Right atrium auricular region (tissue), 2 donors: ENCODE measurements at regions not wholly inside any gene's neighbourhood (a gene's known extent, or its start where the extent isn't known, plus 50 kb on each side); places are given as distances from the start of the nearest gene placed in this dataset.

Experiments used
- DNase-seq: peaks from one replicate; pipeline ENCODE4 v3.0.0-alpha.2; 2019; ENCODE audit warnings: low spot score
- H3K27ac ChIP-seq, 2 donors: fragments of 200-600 bp; sonication (generic); 1 replicate in 1 of 2; 2 replicates in 1 of 2; pipeline ENCODE4 v1.5.1; 2016 to 2019
- H3K27me3 ChIP-seq, 2 donors: fragments of 200-600 bp; sonication (generic); one replicate each; pipeline versions ENCODE4 v1.5.1 to v1.6.0; 2017 to 2019
- H3K36me3 ChIP-seq: fragments of 200-600 bp; sonication (generic); one replicate; pipeline ENCODE4 v1.5.1; 2016
- H3K4me1 ChIP-seq, 2 donors: fragments of 200-600 bp; sonication (generic); one replicate each; pipeline versions ENCODE4 v1.5.1 to v1.6.0; 2017 to 2019
- H3K4me3 ChIP-seq, 2 donors: fragments of 200-600 bp; sonication (generic); 1 replicate in 1 of 2; 2 replicates in 1 of 2; pipeline ENCODE4 v1.5.1; 2017 to 2019; ENCODE audit warnings: mild to moderate bottlenecking in 1 of 2, moderate library complexity in 1 of 2
- H3K9me3 ChIP-seq, 2 donors: fragments of 200-600 bp; sonication (generic); one replicate each; pipeline ENCODE4 v1.5.1; 2019
- TF ChIP-seq, protein P1 (sequence below), 2 donors: fragments of 200-600 bp; sonication (generic); IDR thresholded peaks; one replicate each; pipeline ENCODE4 v1.5.1; 2019; ENCODE audit warnings: antibody characterized with exemption in 2 of 2

- DNase-seq = no peak
- Histone ChIP-seq H3K9me3 (no peaks in the 10 kb centered on the region), H3K4me1 (no peaks in the 10 kb centered on the region), H3K36me3 (no peaks in the 10 kb centered on the region), H3K27ac (no peak overlapping the region), H3K4me3 (no peak overlapping the region), H3K27me3 (no peaks in the 10 kb centered on the region)
- TF ChIP-seq, protein P1, sequence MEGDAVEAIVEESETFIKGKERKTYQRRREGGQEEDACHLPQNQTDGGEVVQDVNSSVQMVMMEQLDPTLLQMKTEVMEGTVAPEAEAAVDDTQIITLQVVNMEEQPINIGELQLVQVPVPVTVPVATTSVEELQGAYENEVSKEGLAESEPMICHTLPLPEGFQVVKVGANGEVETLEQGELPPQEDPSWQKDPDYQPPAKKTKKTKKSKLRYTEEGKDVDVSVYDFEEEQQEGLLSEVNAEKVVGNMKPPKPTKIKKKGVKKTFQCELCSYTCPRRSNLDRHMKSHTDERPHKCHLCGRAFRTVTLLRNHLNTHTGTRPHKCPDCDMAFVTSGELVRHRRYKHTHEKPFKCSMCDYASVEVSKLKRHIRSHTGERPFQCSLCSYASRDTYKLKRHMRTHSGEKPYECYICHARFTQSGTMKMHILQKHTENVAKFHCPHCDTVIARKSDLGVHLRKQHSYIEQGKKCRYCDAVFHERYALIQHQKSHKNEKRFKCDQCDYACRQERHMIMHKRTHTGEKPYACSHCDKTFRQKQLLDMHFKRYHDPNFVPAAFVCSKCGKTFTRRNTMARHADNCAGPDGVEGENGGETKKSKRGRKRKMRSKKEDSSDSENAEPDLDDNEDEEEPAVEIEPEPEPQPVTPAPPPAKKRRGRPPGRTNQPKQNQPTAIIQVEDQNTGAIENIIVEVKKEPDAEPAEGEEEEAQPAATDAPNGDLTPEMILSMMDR (IDR thresholded peaks at IDR 0.05) = no peak
Measured at GRCh38 chr13:31461923-31462322, 262.1 kb downstream of the B3GLCT start.

GRCh38 chr13:31462766-31463165, 263.0 kb downstream of the B3GLCT start:
- H3K4me3 ChIP-seq = no peak overlapping the region
- H3K27me3 ChIP-seq = no peaks in the 10 kb centered on the region
- no peak for DNase-seq
- TF ChIP-seq, protein P1 (IDR thresholded peaks at IDR 0.05) = no peak
- H3K36me3 ChIP-seq = no peaks in the 10 kb centered on the region
- H3K9me3 ChIP-seq = no peaks in the 10 kb centered on the region
- no peak overlapping the region for H3K27ac ChIP-seq
- no peaks in the 10 kb centered on the region for H3K4me1 ChIP-seq

DNA sequence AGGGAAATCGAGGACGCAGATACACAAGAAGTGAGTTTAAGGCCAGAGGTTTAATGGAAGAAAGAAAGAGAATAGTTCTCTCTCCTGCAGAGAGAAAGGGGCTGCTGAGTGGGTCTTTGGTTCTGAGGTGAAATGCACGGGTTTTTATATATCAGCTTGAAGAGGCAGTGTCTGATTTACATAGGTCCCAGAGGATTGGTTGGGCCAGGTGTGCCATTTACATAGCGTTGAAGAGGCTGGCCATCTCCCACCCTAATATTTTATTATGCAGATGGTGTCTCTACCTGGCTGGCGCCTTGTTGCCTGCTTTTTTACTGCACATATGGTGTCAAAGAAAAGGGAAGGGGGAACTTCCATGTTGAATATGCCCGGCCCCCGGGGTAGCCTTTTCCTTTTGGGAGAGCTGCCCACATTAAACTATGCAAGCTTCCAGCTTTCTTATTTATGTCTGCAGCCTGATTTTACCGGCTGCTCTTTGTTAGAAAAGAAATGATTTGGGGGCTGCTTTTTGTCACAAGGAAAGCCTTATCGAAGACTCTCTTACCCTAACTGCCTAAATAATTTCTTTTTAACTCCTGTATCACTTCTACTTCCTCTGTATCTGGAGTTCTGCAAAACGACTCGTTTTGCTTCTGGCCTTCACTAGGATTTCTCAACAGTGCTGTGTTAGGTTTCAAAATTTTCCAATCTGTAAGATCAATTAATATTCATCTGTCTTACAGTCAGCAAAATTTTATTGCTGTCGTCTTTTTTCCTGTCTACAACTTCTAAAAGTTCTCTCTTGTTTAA, 268.5 kb downstream of the B3GLCT start:
- Histone ChIP-seq H3K9me3 (no peaks in the 10 kb centered on the region), H3K27me3 (no peaks in the 10 kb centered on the region), H3K4me3 (no peak overlapping the region), H3K4me1 (no peaks in the 10 kb centered on the region), H3K36me3 (no peaks in the 10 kb centered on the region), H3K27ac (no peak overlapping the region)
- no peak for DNase-seq
- TF ChIP-seq, protein P1 (IDR thresholded peaks at IDR 0.05) = no peak

GRCh38 chr13:31469377-31469776, 269.6 kb downstream of the B3GLCT start:
- Histone ChIP-seq H3K27me3 (no peaks in the 10 kb centered on the region), H3K4me1 (no peaks in the 10 kb centered on the region), H3K27ac (no peak overlapping the region), H3K36me3 (no peaks in the 10 kb centered on the region), H3K4me3 (no peak overlapping the region), H3K9me3 (no peaks in the 10 kb centered on the region)
- no peak for DNase-seq
- TF ChIP-seq, protein P1 (IDR thresholded peaks at IDR 0.05) = no peak

GRCh38 chr13:31476266-31476665, 263.1 kb upstream of the RXFP2 start:
- no peaks in the 10 kb centered on the region for H3K27me3 ChIP-seq
- H3K9me3 ChIP-seq = no peaks in the 10 kb centered on the region
- no peak overlapping the region for H3K4me3 ChIP-seq
- TF ChIP-seq, protein P1 (IDR thresholded peaks at IDR 0.05) = no peak
- H3K36me3 ChIP-seq = no peaks in the 10 kb centered on the region
- H3K27ac ChIP-seq = no peak overlapping the region
- DNase-seq = no peak
- peaks cover 0 to 8% of the 10 kb centered on the region in 2 donors for H3K4me1 ChIP-seq

- no peak for DNase-seq
- TF ChIP-seq, protein P1 (IDR thresholded peaks at IDR 0.05) = no peak
- Histone ChIP-seq H3K27ac (no peak overlapping the region), H3K9me3 (no peaks in the 10 kb centered on the region), H3K4me1 (peaks cover 0 to 8% of the 10 kb centered on the region in 2 donors), H3K4me3 (no peak overlapping the region), H3K27me3 (no peaks in the 10 kb centered on the region), H3K36me3 (no peaks in the 10 kb centered on the region)
Measured at GRCh38 chr13:31476753-31477152, 262.6 kb upstream of the RXFP2 start.
